SK-N-SH (cell line): ENCODE measurements at regions not wholly inside any gene's neighbourhood (a gene's known extent, or its start where the extent isn't known, plus 50 kb on each side); places are given as distances from the start of the nearest gene placed in this dataset.

Experiments used
- EP300 ChIP-seq, 2 experiments: IDR thresholded peaks; 2 replicates each; pipeline versions ENCODE4 v1.4.0 to v1.6.1; 2012; ENCODE audit warnings: borderline replicate concordance in 1 of 2, low read depth in 1 of 2, low read length in 1 of 2
- FOXM1 ChIP-seq: IDR thresholded peaks from 2 replicates; pipeline ENCODE4 v1.4.0; 2012; ENCODE audit warnings: low read depth, mild to moderate bottlenecking
- POLR2AphosphoS5 ChIP-seq: IDR thresholded peaks from 2 replicates; pipeline ENCODE4 v1.6.1; 2012; ENCODE audit warnings: low read depth, low read length
- REST ChIP-seq: IDR thresholded peaks from 2 replicates; pipeline ENCODE4 v1.6.1; 2012; ENCODE audit warnings: mild to moderate bottlenecking, low read depth, low read length, moderate library complexity
- SMC3 ChIP-seq: IDR thresholded peaks from 2 replicates; pipeline ENCODE4 v1.6.1; 2012; ENCODE audit warnings: low read depth, low read length, improper control_type of control experiment
- TAF1 ChIP-seq: IDR thresholded peaks from 2 replicates; pipeline ENCODE4 v1.6.1; 2012; ENCODE audit warnings: low read depth, mild to moderate bottlenecking, low read length, moderate library complexity, borderline replicate concordance
- TEAD4 ChIP-seq: IDR thresholded peaks from 2 replicates; pipeline ENCODE4 v1.4.0; 2012; ENCODE audit warnings: mild to moderate bottlenecking, borderline replicate concordance; ENCODE audit not compliant: insufficient read depth

DNA sequence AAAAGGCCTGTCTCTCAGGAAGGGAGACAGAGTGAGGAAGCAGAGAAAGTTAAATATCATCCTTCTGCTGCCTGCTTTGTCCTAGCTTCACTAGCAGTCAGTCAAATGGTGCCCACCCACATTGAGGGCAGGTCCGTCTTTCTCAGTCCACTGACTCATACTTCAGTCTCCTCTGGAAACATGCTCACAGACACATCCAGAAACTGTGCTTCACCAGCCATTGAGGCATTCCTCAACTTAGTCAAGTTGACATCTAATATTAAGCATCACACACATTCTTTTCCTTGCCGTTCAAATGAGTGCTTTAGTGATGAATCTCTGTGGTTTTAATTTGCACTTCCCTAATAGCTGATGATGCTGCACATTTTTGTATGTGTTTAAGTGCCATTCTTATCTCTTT, 777.8 kb upstream of the PRMT6 start:
- no peak for TF ChIP-seq EP300 (IDR thresholded peaks at IDR 0.05; ENCODE audit: borderline replicate concordance in 1 of 2, low read depth in 1 of 2, low read length in 1 of 2)
- TF ChIP-seq FOXM1: no peak
- TF ChIP-seq REST: no peak
- no peak for TF ChIP-seq TEAD4
- TF ChIP-seq SMC3: no peak
- no peak for TF ChIP-seq POLR2AphosphoS5
- no peak for TF ChIP-seq TAF1
